OCI-LY1 (cell line): ENCODE measurements at regions not wholly inside any gene's neighbourhood (a gene's known extent, or its start where the extent isn't known, plus 50 kb on each side); places are given as distances from the start of the nearest gene placed in this dataset.

Experiments
- CTCF ChIP-seq: fragments of 200-600 bp; sonication (generic), shearing (Covaris generic); IDR thresholded peaks from 2 replicates; pipeline ENCODE4 v1.5.1; 2017; ENCODE audit warnings: mild to moderate bottlenecking, antibody characterized with exemption, low read length, moderate library complexity, mixed read lengths
- EZH2 ChIP-seq: fragments of 200-600 bp; sonication (generic), shearing (Covaris generic); IDR thresholded peaks from 2 replicates; pipeline ENCODE4 v1.8.0; 2017; ENCODE audit warnings: borderline replicate concordance, mixed run types, mild to moderate bottlenecking, antibody characterized with exemption, low read length, moderate library complexity, mixed read lengths

- TF ChIP-seq CTCF (no peak), EZH2 (no peak)
Observed at GRCh38 chr9:82680179-82680935, 382.6 kb downstream of the RASEF start.
